ENCODE measurements at regions not wholly inside any gene's neighbourhood (a gene's known extent, or its start where the extent isn't known, plus 50 kb on each side); places are given as distances from the start of the nearest gene placed in this dataset.

DNA sequence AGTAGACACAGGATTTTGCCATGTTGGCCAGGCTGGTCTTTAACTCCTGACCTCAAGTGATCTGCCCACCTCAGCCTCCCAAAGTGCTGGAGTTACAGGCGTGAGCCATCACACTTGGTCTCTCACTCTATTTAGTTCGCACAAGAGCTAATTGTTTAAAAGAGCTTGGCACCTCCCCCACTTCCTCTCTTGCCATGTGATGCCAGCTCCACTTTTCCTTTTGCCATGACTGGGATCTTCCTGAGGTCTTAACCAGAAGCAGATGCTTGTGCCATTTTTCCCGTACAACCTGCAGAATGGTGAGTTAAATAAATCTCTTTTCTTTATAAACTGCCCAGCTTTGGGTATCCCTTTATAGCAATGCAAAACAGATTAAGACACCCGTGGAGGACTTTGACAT is 200.1 kb upstream of the FRMD6 start:
- no peak for DNase-seq (ENCODE audit: low spot score)
- in situ Hi-C loops (cut with MboI; ENCODE audit: low pct_unique_long_range_greater_than_20kb, low sequenced_read_pairs, unreplicated experiment), result no loop called here
- TF ChIP-seq, protein P1, sequence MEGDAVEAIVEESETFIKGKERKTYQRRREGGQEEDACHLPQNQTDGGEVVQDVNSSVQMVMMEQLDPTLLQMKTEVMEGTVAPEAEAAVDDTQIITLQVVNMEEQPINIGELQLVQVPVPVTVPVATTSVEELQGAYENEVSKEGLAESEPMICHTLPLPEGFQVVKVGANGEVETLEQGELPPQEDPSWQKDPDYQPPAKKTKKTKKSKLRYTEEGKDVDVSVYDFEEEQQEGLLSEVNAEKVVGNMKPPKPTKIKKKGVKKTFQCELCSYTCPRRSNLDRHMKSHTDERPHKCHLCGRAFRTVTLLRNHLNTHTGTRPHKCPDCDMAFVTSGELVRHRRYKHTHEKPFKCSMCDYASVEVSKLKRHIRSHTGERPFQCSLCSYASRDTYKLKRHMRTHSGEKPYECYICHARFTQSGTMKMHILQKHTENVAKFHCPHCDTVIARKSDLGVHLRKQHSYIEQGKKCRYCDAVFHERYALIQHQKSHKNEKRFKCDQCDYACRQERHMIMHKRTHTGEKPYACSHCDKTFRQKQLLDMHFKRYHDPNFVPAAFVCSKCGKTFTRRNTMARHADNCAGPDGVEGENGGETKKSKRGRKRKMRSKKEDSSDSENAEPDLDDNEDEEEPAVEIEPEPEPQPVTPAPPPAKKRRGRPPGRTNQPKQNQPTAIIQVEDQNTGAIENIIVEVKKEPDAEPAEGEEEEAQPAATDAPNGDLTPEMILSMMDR (IDR thresholded peaks at IDR 0.05; ENCODE audit: extremely low read depth, insufficient read depth, missing control alignments), result no peak

DNA sequence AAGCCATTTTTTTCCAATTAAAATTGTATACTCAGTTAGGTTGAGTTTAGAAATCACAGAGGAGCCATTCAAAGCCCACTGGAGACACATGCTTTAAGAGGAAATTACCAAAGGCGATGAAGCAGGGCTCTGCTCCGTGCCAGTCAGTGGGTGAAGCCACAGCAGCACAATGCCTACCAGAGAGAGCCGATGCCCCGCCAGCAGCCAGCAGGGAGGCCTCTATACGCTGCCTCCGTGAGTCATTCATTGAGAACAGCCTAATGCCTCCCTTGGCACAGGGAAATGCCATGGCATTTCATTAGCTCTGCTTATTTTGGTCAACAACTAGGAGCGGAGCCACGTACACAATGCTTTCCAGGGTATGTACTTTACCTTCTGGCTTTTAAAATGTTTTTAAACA is 197.8 kb upstream of the FRMD6 start:
- DNase-seq (ENCODE audit: low spot score), result no peak
- TF ChIP-seq, protein P1 (IDR thresholded peaks at IDR 0.05; ENCODE audit: extremely low read depth, insufficient read depth, missing control alignments), result no peak
- in situ Hi-C loops (cut with MboI; ENCODE audit: low pct_unique_long_range_greater_than_20kb, low sequenced_read_pairs, unreplicated experiment), result no loop called here

DNA sequence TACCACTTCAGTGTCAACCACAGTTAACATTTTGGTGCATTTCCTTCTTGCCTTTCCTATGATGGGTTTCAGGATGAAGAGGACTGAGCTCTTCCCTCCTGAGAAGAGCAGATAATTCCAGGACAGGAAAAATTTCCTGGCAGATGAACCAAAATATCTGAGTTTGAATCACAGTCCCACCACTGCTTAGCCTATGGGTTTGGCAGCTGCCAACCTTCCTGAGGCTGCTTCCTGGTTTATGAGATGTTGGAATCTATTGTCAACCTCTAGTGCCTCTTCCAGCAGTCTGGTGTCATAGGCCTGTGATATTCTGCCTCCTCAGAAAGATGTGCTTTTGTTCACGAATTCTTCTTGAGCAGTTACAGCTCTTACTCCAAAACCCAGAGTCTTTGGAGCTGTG is 197.4 kb upstream of the FRMD6 start:
- TF ChIP-seq, protein P1 (IDR thresholded peaks at IDR 0.05; ENCODE audit: extremely low read depth, insufficient read depth, missing control alignments), result no peak
- DNase-seq (ENCODE audit: low spot score), result no peak
- in situ Hi-C loops (cut with MboI; ENCODE audit: low pct_unique_long_range_greater_than_20kb, low sequenced_read_pairs, unreplicated experiment), result no loop called here

DNA sequence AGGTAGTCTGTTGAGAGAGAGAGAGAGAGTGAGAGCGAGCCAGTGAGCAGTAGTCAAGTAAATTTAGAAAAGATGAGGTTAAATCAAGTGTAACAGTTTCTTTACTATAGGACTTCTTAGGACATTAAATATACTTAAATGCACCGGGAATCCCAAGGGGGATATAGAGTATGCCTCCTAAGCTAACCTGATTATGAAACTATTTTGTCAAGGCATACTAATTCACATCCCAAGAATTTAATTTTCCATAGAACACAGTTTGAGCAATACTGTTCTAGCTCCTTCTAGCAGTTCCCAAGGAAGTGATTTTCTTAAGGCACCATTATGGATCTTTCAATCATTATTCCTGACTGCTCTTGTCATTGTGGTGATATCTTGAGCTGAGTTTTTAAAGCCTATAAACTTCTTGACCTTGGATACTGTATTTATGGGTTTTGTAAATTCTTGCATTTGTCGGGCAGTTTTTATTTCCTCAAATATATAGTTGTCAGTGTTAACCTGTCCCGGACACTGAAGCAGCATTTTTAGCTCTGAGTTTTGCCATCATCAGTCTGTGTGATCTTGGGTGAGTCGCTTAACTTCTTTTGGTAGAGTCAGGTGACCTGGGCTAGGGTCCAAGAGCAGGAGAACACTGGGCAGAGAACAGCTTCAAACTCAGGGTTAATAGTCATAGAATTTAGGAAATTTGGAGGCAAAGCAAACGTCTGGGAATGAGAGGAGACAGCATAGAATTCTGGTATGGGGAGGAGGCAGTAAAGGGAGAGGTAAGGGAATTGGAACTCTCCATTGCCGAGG is 196.5 kb upstream of the FRMD6 start:
- DNase-seq (ENCODE audit: low spot score), result no peak
- in situ Hi-C loops (cut with MboI; ENCODE audit: low pct_unique_long_range_greater_than_20kb, low sequenced_read_pairs, unreplicated experiment), result no loop called here
- TF ChIP-seq, protein P1 (IDR thresholded peaks at IDR 0.05; ENCODE audit: extremely low read depth, insufficient read depth, missing control alignments), result no peak

DNA sequence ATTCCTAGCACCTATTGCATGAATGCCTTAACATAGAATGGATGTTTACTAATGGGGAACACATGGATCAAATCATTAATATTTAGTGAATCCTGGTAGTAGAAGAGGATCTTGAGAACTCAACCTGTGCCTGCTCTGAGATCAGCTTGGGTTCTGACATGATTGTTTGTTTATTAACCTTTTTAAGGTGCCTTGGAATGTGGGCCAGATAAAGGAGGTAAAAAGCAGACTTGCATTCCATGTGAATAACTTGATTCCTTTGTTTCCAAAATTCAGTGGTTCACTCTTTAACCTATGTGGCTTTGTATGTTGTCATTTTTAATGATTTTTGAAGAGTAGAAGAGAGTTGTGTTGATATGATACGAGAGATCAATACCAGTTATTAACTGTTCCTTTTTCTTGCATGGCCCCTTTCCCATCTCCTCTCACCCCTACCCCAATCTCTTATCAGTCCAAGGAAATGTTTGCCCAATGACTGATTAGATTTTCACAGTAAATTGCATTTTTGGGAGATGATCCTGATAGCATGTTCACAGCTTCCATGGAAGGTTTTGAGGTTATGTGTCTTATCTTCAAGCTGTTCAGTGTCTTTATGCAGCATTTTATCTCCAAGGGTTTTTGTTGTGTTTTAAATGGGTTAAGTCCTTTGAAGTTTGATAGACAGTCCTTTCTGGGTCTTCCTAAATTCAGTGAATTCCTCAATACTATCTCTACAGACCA is 193.7 kb upstream of the FRMD6 start:
- TF ChIP-seq, protein P1 (IDR thresholded peaks at IDR 0.05; ENCODE audit: extremely low read depth, insufficient read depth, missing control alignments), result no peak
- no peak for DNase-seq (ENCODE audit: low spot score)
- in situ Hi-C loops (cut with MboI; ENCODE audit: low pct_unique_long_range_greater_than_20kb, low sequenced_read_pairs, unreplicated experiment), result no loop called here

DNA sequence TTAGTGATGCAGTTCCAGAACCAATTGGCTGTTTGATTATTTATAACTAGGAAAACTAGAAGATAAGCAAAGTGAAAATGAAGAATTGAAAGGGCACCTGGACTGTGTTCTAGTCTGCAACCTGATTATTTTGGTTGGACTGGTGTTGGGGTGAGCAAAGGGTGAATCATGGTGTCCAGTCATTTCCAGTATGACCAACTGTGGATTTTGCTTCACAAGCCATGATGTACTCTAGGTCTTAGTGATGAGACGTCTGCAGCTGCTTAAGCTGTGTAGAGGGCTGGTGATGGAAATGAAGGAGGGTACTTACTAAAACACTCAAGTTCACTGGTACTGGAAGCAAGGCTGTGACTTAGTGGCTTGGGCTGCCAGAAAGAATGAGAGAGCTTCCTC is 193.2 kb upstream of the FRMD6 start:
- no peak for DNase-seq (ENCODE audit: low spot score)
- in situ Hi-C loops (cut with MboI; ENCODE audit: low pct_unique_long_range_greater_than_20kb, low sequenced_read_pairs, unreplicated experiment), result no loop called here
- TF ChIP-seq, protein P1 (IDR thresholded peaks at IDR 0.05; ENCODE audit: extremely low read depth, insufficient read depth, missing control alignments), result no peak

All from GM13977 (cell line).